ENCODE measurements at regions not wholly inside any gene's neighbourhood (a gene's known extent, or its start where the extent isn't known, plus 50 kb on each side); places are given as distances from the start of the nearest gene placed in this dataset.

GRCh38 chr16:65278874-65279273 lies 157.0 kb upstream of the CDH11 start:
- H3K9me3 Mint-ChIP-seq (ENCODE audit: low read depth), result no peaks in the 10 kb centered on the region
- H3K4me1 Mint-ChIP-seq (ENCODE audit: low read depth), result peaks cover 20% of the 10 kb centered on the region
- no peak for DNase-seq (ENCODE audit: low spot score)
- H3K27ac Mint-ChIP-seq (ENCODE audit: unreplicated experiment), result no peak overlapping the region
- H3K36me3 Mint-ChIP-seq (ENCODE audit: low read depth), result no peaks in the 10 kb centered on the region
- H3K4me3 Mint-ChIP-seq (ENCODE audit: unreplicated experiment), result no peak overlapping the region
- H3K27me3 Mint-ChIP-seq (ENCODE audit: low read depth), result no peaks in the 10 kb centered on the region
- TF ChIP-seq CTCF (IDR thresholded peaks at IDR 0.05), result no peak

DNA sequence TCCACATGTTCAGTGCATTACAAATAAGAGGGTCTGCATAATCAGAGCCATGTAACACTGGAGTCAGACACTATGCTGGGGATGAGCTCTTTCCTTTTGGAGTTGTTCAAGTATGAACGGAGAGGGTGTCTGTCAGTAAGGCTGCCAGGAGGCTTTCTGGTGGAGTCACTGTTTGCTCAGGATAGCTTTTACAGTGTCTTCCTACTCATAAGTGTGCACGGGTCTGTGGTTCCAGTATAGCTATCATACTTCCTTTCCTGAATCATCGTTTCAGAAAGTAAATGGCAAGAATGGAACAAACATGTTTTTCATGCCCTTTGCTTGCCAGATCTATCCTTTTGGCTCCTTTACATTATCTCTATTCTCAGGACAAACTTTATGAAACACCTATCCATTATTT lies 152.7 kb upstream of the CDH11 start:
- Mint-ChIP-seq H3K27me3 (ENCODE audit: low read depth) (no peaks in the 10 kb centered on the region), H3K36me3 (ENCODE audit: low read depth) (no peaks in the 10 kb centered on the region), H3K4me1 (ENCODE audit: low read depth) (peaks cover 8% of the 10 kb centered on the region), H3K4me3 (ENCODE audit: unreplicated experiment) (no peak overlapping the region), H3K9me3 (ENCODE audit: low read depth) (no peaks in the 10 kb centered on the region), H3K27ac (ENCODE audit: unreplicated experiment) (no peak overlapping the region)
- no peak for TF ChIP-seq CTCF (IDR thresholded peaks at IDR 0.05)
- no peak for DNase-seq (ENCODE audit: low spot score)

- DNase-seq (ENCODE audit: low spot score), result no peak
- Mint-ChIP-seq H3K27ac (ENCODE audit: unreplicated experiment) (no peak overlapping the region), H3K4me3 (ENCODE audit: unreplicated experiment) (no peak overlapping the region), H3K36me3 (ENCODE audit: low read depth) (no peaks in the 10 kb centered on the region), H3K4me1 (ENCODE audit: low read depth) (peaks cover 22% of the 10 kb centered on the region), H3K9me3 (ENCODE audit: low read depth) (no peaks in the 10 kb centered on the region), H3K27me3 (ENCODE audit: low read depth) (no peaks in the 10 kb centered on the region)
- no peak for TF ChIP-seq CTCF (IDR thresholded peaks at IDR 0.05)
These were observed 151.0 kb upstream of the CDH11 start for GRCh38 chr16:65272699-65273414.

- H3K27me3 Mint-ChIP-seq (ENCODE audit: low read depth), result no peaks in the 10 kb centered on the region
- H3K27ac Mint-ChIP-seq (ENCODE audit: unreplicated experiment), result no peak overlapping the region
- DNase-seq (ENCODE audit: low spot score), result no peak
- H3K9me3 Mint-ChIP-seq (ENCODE audit: low read depth), result no peaks in the 10 kb centered on the region
- no peak overlapping the region for H3K4me3 Mint-ChIP-seq (ENCODE audit: unreplicated experiment)
- no peak for TF ChIP-seq CTCF (IDR thresholded peaks at IDR 0.05)
- H3K4me1 Mint-ChIP-seq (ENCODE audit: low read depth), result peaks cover 19% of the 10 kb centered on the region
- H3K36me3 Mint-ChIP-seq (ENCODE audit: low read depth), result no peaks in the 10 kb centered on the region
These were observed 150.1 kb upstream of the CDH11 start for GRCh38 chr16:65271996-65272395.

GRCh38 chr16:65268331-65268730 lies 146.5 kb upstream of the CDH11 start:
- DNase-seq (ENCODE audit: low spot score), result no peak
- peaks cover 3% of the 10 kb centered on the region for H3K9me3 Mint-ChIP-seq (ENCODE audit: low read depth)
- H3K36me3 Mint-ChIP-seq (ENCODE audit: low read depth), result no peaks in the 10 kb centered on the region
- H3K27me3 Mint-ChIP-seq (ENCODE audit: low read depth), result no peaks in the 10 kb centered on the region
- no peak for TF ChIP-seq CTCF (IDR thresholded peaks at IDR 0.05)
- no peak overlapping the region for H3K4me3 Mint-ChIP-seq (ENCODE audit: unreplicated experiment)
- peaks cover 16% of the 10 kb centered on the region for H3K4me1 Mint-ChIP-seq (ENCODE audit: low read depth)
- H3K27ac Mint-ChIP-seq (ENCODE audit: unreplicated experiment), result no peak overlapping the region
